Fibroblast of lung (primary cell): ENCODE measurements at regions not wholly inside any gene's neighbourhood (a gene's known extent, or its start where the extent isn't known, plus 50 kb on each side); places are given as distances from the start of the nearest gene placed in this dataset.
A peak's percentile ranks its signal among the peaks of the same experiment; 100 is the strongest.

ENCODE experiments used
- DNase-seq, 2 donors: peaks; one replicate each; pipeline versions ENCODE4 v3.0.0 to v3.0.0-alpha.2; 2010; ENCODE audit warnings: low read depth in 2 of 2
- H2AFZ ChIP-seq: 2 replicates; pipeline ENCODE4 v1.5.1; 2012; ENCODE audit warnings: low read length, control low read depth, inconsistent platforms
- H3K27ac ChIP-seq: 2 replicates; pipeline ENCODE4 v1.5.1; 2011; ENCODE audit warnings: low read length, control low read depth; ENCODE audit not compliant: insufficient read depth
- H3K27me3 ChIP-seq: 2 replicates; pipeline ENCODE4 v1.5.1; 2011; ENCODE audit warnings: mild to moderate bottlenecking, low read length; ENCODE audit not compliant: control insufficient read depth, insufficient read depth
- H3K36me3 ChIP-seq: 2 replicates; pipeline ENCODE4 v1.5.1; 2011; ENCODE audit warnings: low read length; ENCODE audit not compliant: control insufficient read depth, insufficient read depth
- H3K4me1 ChIP-seq: 2 replicates; pipeline ENCODE4 v1.5.1; 2011; ENCODE audit warnings: low read length; ENCODE audit not compliant: control insufficient read depth, insufficient read depth; ENCODE audit errors: extremely low read depth
- H3K4me2 ChIP-seq: 2 replicates; pipeline ENCODE4 v1.5.1; 2011; ENCODE audit warnings: low read length, control low read depth; ENCODE audit not compliant: insufficient read depth; ENCODE audit errors: extremely low read depth
- H3K4me3 ChIP-seq, 4 experiments: fragments of 200-600 bp in 1 of 4; sonication (generic) in 1 of 4; replicated peaks in 1 of 4; 2 replicates each; pipeline ENCODE4 v1.5.1; 2011 to 2016; ENCODE audit warnings: low read length in 4 of 4, low read depth in 3 of 4, mild to moderate bottlenecking in 3 of 4, control low read depth in 2 of 4, inconsistent platforms in 1 of 4, mixed read lengths in 1 of 4; ENCODE audit not compliant: insufficient read depth in 1 of 4; ENCODE audit errors: control extremely low read depth in 1 of 4
- H3K79me2 ChIP-seq: 2 replicates; pipeline ENCODE4 v1.5.1; 2012; ENCODE audit warnings: mild to moderate bottlenecking, low read length, inconsistent platforms; ENCODE audit not compliant: control insufficient read depth, insufficient read depth
- H3K9ac ChIP-seq: 2 replicates; pipeline ENCODE4 v1.5.1; 2011; ENCODE audit warnings: mild to moderate bottlenecking, low read length, control low read depth; ENCODE audit not compliant: insufficient read depth
- H3K9me3 ChIP-seq: 2 replicates; pipeline ENCODE4 v1.5.1; 2012; ENCODE audit warnings: low read depth, low read length; ENCODE audit not compliant: control insufficient read depth, insufficient read depth
- H4K20me1 ChIP-seq: 2 replicates; pipeline ENCODE4 v1.5.1; 2011; ENCODE audit warnings: low read length; ENCODE audit not compliant: control insufficient read depth, insufficient read depth; ENCODE audit errors: extremely low read depth
- CTCF ChIP-seq, 2 donors: IDR thresholded peaks in 1 of 2; conservative IDR thresholded peaks in 1 of 2; 1 replicate in 1 of 2; 2 replicates in 1 of 2; pipeline ENCODE4 v1.5.1; 2011 to 2012; ENCODE audit warnings: low read length in 2 of 2, control low read depth in 1 of 2, inconsistent platforms in 1 of 2, low read depth in 1 of 2, mild to moderate bottlenecking in 1 of 2
- EZH2 ChIP-seq: IDR thresholded peaks from 2 replicates; pipeline ENCODE4 v1.5.1; 2012; ENCODE audit warnings: low read length, control low read depth, mild to moderate bottlenecking; ENCODE audit errors: missing control alignments

- Histone ChIP-seq H3K36me3 (peaks cover 6% of the 10 kb centered on the region), H3K9me3 (no peaks in the 10 kb centered on the region), H3K4me1 (no peaks in the 10 kb centered on the region), H3K79me2 (no peaks in the 10 kb centered on the region), H3K27ac (no peak overlapping the region), H3K9ac (no peak overlapping the region), H4K20me1 (no peaks in the 10 kb centered on the region), H3K4me3 (no peak overlapping the region), H3K27me3 (no peaks in the 10 kb centered on the region), H3K4me2 (no peak overlapping the region), H2AFZ (no peak overlapping the region)
- DNase-seq, result peak; percentile 43 to 91
- TF ChIP-seq CTCF (conservative IDR thresholded peaks at IDR 0.05 in 1 of 2, IDR thresholded peaks at IDR 0.05 in 1 of 2; ENCODE audit: low read depth in 1 of 2, low read length in 2 of 2), result no peak
- no peak for TF ChIP-seq EZH2
Measured at GRCh38 chr14:101001311-101002069, 98.0 kb upstream of the RTL1 start.

GRCh38 chr14:101002738-101003137 lies 99.2 kb upstream of the RTL1 start:
- no peak overlapping the region for H3K27ac ChIP-seq

GRCh38 chr14:101004176-101004575 lies 100.7 kb upstream of the RTL1 start:
- no peak for DNase-seq
- no peaks in the 10 kb centered on the region for H3K9me3 ChIP-seq
- H3K79me2 ChIP-seq, result no peaks in the 10 kb centered on the region
- H3K27ac ChIP-seq, result no peak overlapping the region
- no peaks in the 10 kb centered on the region for H3K27me3 ChIP-seq
- no peak overlapping the region for H3K4me3 ChIP-seq
- H3K36me3 ChIP-seq, result peaks cover 8% of the 10 kb centered on the region
- no peak for TF ChIP-seq CTCF (conservative IDR thresholded peaks at IDR 0.05 in 1 of 2, IDR thresholded peaks at IDR 0.05 in 1 of 2; ENCODE audit: low read depth in 1 of 2, low read length in 2 of 2)
- TF ChIP-seq EZH2, result no peak
- no peaks in the 10 kb centered on the region for H3K4me1 ChIP-seq
- no peak overlapping the region for H3K9ac ChIP-seq
- no peak overlapping the region for H3K4me2 ChIP-seq
- H4K20me1 ChIP-seq, result no peaks in the 10 kb centered on the region
- no peak overlapping the region for H2AFZ ChIP-seq

More at GRCh38 chr14:101002738-101003137, 99.2 kb upstream of the RTL1 start:
- no peaks in the 10 kb centered on the region for H3K79me2 ChIP-seq
- no peaks in the 10 kb centered on the region for H4K20me1 ChIP-seq
- H3K27me3 ChIP-seq, result no peaks in the 10 kb centered on the region
- no peak overlapping the region for H3K9ac ChIP-seq
- no peak for DNase-seq
- TF ChIP-seq EZH2, result no peak
- no peak for TF ChIP-seq CTCF (conservative IDR thresholded peaks at IDR 0.05 in 1 of 2, IDR thresholded peaks at IDR 0.05 in 1 of 2; ENCODE audit: low read depth in 1 of 2, low read length in 2 of 2)
- no peaks in the 10 kb centered on the region for H3K4me1 ChIP-seq
- H3K36me3 ChIP-seq, result peaks cover 6% of the 10 kb centered on the region
- H3K9me3 ChIP-seq, result no peaks in the 10 kb centered on the region
- no peak overlapping the region for H3K4me2 ChIP-seq
- H2AFZ ChIP-seq, result no peak overlapping the region
- H3K4me3 ChIP-seq, result no peak overlapping the region
